Urothelium cell line (cell line): ENCODE measurements at regions not wholly inside any gene's neighbourhood (a gene's known extent, or its start where the extent isn't known, plus 50 kb on each side); places are given as distances from the start of the nearest gene placed in this dataset.

Experiments used
- DNase-seq: peaks from one replicate; pipeline ENCODE4 v3.0.0; 2011; ENCODE audit warnings: low spot score, mixed read lengths
- FAIRE-seq: peaks from 2 replicates; lab custom pipeline; 2011; peaks lifted over from hg19 to GRCh38; lab: Jason Lieb, UNC

DNA sequence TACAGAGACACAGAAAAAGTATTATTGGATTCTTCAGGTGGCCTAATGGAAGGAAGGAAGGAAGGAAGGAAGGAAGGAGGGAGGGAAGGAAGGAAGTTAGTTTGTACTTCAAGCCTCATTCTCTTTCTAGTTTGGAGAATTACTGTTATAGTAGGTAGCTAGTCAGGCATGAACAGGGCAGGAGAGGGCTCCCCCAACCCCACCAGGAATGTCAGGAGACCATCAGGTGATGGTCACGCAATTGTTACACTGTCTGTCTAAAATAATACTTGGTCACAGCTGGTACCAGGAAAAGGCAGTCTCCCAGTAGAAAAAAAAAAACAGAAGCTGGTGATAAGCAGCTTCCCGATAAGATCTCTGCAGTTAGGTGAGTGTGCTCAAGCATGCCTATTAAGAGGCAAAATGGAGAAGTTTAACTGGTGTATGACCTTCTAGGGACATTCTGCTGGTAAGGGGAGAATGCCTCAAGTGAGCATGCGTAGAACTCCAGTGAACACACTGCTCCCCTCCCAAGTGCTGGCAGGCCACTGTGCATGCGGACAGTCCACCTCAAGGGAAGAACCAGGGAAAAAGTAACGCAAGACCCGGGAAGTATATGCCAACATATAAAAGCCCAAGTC lies 358.4 kb upstream of the SOX5 start:
- no peak for DNase-seq
- no peak for FAIRE-seq

DNA sequence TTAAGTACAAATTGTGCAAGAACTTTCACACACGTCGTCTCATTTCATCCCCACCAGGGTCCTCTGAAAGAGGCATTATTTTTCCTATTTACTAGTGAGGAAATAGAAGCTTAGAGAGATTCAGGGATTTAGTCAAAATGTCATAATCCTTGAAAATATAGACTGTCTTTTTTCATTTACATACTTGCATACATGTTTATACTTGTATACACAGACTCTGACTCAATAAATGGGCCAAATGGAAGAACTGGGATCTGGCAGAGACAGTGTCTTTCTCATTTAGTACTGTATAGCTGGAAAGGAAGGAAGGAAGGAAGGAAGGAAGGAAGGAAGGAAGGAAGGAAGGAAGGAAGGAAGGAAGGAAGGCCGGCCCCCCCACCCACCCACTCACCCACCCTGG lies 357.7 kb upstream of the SOX5 start:
- no peak for FAIRE-seq

DNA sequence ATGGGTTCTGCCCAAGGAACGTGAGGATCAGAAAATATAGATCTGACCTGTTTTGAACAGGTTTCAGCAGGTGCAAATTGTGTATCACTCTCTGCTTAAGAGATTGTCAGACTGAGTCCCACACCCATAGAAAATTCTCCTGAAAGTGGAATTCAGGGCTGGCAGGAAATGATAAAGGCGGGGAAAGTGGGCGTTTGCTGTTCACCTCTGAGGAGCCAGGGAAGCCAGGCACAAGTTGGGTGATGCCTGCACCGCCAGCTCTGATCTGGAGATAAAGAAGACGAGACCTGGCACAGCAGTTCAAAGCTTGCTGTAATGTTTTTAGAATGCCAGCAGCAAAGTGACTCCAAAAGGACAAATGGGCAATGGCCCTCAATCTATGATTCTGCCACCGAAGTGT lies 356.5 kb upstream of the SOX5 start:
- DNase-seq (no peak), FAIRE-seq (no peak)

More for the DNA sequence above, 357.7 kb upstream of the SOX5 start:
- no peak for DNase-seq

DNA sequence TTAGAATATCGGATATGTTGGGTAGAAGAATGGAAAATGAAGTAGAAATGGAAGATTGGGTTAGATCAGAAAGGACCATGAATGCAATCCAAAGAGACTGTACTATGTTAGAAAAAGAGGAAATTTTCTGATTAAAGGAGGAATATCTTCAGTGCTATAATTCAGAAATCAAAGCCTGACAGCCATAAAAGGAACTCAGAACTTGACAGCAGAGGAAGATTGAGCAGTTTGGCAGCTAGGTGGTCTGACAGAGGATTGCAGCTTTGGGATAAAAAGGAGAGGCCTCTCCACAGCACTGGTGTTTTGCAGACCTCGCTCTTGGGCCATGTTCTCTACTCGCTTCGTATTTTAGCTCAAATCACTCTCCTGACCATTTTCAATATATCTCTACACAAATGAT lies 354.8 kb upstream of the SOX5 start:
- FAIRE-seq, result no peak
- no peak for DNase-seq

DNA sequence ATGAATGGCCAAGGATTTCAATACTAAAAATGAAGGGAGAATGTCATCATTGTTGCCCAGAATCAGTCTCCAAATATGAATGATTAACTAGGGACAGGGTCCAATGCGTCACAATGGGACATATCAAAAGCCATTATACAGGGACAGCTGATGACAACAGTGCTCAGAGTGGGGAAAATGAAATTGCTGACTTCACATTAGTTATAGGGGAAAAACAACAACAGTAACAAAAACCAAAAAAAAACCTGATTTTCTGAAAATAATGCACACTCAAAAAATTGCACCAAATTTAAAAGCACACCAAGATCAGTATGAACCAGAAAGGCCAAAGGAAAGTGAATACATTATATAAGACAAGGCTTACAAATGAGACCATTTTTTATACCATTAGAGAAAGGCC lies 353.2 kb upstream of the SOX5 start:
- DNase-seq (no peak), FAIRE-seq (no peak)

DNA sequence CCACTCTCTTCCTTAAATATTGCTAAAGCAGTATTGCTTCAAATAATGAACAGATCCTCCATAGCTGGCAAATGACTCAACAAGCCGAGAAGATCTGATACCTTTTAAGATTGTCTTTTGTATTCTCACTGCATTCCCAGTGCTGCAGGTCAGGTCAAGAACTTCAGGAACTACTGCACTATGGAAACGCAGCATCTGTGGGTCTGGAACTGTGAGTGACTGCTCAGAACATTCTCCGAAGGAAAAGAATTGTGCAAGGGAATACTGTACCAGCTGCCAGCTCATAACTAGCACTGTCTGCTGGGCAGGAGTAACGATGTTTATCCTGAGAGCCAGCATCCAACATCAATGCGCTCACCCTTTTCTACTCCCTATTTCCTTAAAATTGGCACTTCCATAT lies 348.0 kb upstream of the SOX5 start:
- FAIRE-seq, result no peak
- no peak for DNase-seq

DNA sequence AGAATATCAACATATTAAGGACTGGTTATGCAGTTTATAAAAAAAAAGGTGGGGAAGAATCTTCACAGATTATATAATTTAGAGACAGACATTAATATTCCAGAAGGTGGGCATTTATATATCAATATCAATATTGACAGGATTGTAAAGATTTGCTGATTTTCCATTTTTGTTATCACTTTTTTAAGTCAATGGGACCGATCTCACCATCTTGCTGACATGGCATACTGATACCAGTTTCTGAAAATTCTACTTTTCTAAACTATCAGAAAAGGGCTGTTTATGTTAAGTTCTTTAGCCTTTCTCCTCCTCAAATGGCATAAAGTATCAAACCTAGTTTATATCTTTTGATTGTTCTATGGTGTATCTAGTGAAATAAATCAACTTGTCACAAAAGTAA lies 344.1 kb upstream of the SOX5 start:
- FAIRE-seq (no peak), DNase-seq (no peak)

DNA sequence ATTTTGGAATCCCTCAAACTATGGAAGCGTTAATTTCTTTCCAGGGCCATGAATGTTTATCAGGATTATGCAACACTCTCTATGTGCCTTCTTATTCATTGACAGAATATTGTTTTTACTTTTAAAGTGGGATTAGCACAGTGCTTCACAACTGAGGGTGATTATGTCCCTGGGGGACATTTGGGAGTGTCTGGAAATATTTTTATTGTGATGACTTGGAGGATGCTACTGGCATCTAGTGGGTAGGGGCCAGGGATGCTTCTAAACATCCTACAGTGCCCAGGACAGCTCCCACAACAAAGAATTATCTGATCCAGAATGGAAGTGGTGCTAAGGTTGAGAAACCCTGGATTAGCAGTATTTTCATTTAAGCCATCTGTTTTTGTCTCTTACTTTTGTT lies 338.5 kb upstream of the SOX5 start:
- FAIRE-seq (no peak), DNase-seq (no peak)

DNA sequence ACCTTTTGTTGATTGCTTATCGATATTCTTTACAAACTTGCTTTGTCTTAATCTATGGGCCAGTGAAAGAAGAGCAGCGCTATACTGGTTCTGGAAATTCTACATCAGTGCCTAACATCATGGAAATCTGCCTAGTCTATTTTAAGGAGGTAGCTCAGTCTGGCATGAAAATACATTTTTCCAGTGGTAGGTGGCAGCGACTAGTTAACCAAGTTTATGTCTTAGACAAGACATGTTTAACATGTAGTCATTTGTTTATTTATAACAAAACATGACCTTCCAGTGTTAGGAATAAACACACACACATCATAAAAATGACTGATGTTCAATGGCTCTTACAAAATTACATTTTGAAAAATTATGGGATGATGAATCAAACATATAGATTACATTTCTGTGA lies 336.0 kb upstream of the SOX5 start:
- FAIRE-seq (no peak), DNase-seq (no peak)

DNA sequence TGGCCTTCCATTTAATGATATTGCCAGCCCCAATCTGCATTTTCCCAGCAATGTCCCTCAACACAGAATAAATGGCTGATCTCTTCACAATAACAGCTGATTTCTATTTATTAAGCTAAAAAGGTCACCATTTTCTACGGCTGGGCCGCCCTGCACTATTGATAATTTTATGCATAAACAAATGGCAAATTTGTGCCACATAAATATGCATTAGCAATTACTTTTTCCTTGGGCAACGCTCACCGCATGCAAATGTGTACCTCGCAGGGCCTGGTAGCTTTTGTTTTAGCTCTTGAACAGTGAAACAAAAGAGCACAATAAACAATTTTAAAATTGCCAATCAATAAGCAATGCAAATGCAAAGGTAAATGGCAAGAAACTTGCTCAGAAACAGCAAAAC lies 331.9 kb upstream of the SOX5 start:
- FAIRE-seq (no peak), DNase-seq (no peak)

DNA sequence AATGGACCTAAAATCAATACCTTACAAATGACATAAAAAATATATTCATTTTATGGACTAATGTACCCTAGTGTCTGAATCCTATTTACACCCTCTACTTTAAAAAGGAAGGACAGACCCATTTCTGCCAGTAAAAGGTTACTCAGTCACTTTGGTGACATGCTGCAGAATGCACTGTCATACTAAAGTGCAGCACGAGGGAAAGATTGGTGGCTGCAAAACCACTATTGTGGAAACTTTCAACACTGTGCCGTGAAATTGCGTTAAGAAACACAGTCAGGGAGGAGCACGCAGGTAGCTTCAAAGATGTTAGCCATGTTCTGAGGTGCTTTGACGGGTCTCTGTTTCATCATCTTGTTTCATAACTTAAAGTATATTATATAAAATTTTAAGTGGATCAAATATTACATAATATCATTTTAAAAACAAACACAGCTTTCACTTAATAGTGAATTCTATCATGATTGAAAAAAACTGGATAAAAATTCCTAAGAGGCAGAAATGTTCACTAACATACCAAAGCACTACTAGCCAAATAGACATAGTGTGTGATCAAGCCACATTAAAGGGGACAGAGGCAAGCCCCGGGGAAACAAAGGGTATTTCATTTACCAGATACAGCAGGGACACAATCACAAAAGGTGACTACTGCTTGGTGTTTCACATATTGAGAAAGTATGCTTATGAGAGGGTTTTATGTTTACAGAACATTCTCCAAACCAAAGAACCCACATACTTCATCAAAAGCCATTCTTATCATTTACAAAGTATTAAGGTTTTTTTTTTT lies 330.8 kb upstream of the SOX5 start:
- FAIRE-seq (no peak), DNase-seq (no peak)

DNA sequence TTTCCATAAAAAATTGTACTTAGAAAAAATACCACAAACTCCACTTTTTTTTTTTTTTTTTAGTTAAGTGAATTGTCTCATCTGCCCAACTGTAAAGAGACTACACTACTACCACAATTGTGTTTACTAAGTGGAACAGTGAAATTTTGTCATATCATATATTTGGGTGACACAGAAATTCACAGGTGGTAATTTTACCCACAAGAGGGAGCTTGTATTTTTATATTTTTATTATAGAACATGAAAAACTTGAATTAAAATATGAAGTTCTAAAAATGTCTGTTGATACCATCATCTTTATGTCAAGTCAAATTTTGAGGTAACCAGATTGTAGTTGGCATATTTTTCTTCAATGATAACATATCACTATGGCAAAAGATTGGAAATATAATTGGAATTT lies 329.4 kb upstream of the SOX5 start:
- DNase-seq (no peak), FAIRE-seq (no peak)

DNA sequence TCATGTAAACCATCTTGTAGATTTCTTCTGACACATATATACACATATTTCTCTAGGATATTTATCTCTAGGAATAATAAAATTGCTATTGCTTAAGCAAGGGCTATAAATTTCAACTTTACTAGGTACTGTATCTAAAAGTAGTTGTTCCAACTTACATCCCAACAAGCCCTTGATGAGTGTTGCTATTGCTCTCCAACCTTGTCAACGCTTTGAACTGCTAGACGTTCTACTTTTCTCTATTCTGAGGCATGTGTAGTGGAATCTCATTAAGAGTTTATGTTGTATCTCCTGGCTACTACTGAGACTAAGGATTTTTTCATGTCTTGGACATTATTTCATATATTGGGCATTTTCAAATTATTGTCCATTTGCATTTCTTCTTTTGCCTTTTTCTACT lies 321.5 kb upstream of the SOX5 start:
- DNase-seq (no peak), FAIRE-seq (no peak)

DNA sequence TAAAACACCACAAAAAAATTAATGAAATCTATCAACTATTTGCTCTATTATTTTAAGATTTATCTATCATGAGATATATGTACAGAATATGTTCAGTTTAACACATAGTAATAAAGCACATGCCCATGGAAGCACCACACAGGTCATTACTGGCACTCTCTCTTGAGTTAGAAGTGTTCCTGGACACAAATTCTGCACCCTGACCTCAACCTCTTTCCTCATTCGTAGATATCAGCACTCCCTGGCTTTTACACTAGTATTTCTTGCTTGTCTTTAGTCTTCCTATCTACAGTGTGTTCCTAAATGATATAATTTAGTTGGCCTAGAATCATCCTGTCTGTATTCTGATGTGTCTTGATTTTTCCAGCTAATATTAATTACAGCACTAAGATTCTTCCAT lies 321.0 kb upstream of the SOX5 start:
- DNase-seq, result no peak
- FAIRE-seq, result no peak

DNA sequence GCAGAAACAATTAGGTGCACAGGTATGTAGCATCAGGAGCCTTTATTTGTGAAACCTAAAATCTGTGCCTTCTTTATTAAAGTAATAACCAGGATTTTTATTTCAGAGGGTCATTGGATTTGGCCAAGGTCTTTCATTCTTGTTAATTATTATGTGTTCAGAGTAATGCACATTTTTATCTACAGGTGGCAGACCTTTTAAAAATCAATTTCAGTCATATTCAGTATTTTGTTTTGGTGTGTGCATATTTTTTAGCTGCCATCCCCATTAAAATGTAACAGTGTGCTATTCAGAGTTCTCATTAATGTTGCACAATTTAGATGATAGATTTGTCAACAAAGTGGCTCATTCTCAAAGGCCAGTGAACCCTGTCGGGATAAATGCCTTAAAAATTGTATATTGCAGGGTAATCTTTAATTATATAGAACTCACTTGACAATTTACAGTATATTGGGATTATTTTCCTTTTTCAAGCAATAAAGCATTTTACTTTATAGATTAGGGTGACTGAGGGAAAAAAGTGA lies 319.3 kb upstream of the SOX5 start:
- FAIRE-seq (no peak), DNase-seq (no peak)

DNA sequence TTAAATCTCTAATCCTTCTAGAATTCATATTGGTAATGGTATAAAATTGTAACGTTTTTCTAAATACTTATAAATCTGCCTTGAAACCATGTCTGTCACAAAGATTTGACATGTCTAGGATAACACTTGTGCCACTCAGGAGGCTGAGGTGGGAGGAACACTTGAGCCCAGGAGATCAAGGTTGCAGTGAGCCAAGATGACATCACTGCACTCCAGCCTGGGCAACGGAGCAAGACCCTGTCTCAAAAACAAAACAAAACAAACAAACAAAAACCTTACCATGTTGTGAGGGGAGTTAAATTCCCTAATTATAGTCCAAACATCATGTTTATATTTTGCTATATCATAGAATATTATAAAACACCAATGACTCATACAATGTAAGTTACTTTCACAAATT lies 317.5 kb upstream of the SOX5 start:
- DNase-seq (no peak), FAIRE-seq (no peak)

DNA sequence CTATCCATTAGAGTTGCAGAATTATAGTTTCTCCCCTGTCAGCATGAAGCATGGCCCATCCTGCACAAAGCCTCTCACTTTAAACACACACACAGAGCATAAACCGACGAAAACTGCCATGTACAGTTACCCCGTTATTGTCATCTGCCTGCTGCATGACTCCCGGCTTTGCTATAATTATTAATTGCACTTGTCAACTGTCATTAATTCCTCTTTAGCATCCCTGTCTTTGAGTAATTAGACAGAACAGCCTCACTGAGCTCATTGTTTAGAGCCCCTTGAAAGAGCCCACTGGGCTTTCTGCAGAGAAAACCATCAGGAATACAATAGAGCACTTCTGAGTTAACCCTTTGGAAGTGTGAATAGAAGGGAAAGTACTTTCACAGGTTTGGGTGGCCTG lies 307.2 kb upstream of the SOX5 start:
- FAIRE-seq (no peak), DNase-seq (no peak)

DNA sequence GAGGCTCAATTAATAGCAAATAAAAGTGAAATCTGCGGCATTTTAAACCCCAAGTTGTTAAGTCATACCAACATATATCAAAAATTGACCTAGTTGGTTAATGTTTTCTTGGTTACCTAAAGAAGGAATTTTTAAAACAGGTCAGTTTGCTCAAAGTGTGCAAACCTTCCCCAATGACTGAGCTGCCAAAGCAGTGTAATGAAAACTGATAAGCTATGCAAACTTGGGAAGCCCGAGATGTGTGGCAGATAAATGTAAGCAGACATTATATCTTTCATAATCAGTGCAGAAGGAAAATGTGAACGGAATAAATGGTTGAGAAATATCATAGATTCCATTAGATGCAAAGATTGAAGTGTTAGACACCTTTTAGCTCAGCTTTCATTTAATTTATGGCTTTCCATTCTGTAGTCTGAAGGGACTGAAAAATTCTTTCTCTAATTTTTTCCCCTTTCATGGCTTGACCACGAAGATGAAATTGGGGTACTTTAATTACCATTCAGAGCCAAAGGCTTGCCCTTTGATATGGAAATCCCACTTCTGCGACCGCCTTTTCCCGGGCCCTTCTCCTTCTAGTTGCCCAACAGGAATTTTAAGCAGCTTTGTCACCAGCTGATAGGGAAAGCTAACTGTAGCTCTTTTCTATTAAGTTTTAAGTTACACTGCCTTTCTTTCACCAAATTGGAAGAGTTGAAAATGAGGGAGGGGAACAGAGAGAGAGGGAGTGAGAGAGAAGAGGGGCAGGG lies 306.6 kb upstream of the SOX5 start:
- no peak for FAIRE-seq
- DNase-seq, result no peak

DNA sequence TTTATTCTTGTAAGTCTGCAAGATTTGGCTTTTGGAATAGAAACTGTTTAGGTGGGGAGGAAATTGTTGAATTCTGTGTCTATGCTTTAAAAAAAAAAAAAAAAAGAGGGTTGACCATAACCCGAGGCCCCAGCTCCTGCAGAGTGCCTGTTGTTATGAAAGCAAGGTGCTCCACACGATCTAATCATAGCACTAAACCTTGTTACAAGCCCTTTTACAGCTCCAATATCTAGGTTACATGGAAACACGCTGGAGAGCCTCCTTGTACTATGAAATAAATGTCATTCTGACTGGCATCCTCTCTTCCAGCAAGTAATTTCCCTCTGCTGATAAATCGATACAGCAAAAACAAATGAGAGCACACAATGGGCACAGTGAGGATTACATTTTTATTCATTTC lies 303.1 kb upstream of the SOX5 start:
- no peak for FAIRE-seq
- no peak for DNase-seq

DNA sequence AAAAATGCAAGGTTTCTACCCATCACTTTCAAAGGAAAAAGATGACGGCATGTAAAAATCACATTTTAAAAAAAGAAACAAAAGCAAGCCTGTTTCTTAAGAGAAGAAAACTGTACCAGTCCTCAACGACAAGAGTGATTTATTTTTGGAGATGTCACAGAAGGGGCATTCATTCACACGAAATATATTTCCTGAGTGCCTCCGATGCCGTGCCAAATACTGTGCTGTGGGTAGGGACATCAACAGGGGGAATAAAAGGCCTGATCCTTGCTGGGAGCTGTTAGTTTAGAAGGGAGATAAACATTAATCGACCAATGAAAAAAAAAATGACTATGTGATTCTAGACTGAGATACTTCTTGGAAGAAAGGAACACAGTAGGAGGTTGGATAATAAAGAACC lies 297.5 kb upstream of the SOX5 start:
- FAIRE-seq (no peak), DNase-seq (no peak)

DNA sequence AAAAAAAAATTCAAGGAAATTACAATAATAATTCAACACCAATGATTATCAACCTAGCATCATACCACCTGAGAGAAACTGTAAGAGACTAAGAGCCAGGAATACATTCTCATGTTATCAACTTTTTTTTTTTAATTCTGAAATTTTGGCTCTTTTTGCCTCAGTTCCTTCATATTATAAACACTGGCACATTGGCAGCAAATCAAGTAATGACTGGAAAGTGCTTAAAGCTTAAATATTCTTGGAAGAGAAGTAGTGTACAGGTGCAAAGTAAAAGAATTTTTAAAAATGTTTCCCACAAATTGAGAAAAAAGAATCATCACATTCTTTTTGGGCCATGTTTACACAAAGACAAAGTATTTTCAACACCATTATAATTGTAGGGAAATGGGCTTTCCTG lies 296.9 kb upstream of the SOX5 start:
- DNase-seq, result no peak
- FAIRE-seq, result no peak

DNA sequence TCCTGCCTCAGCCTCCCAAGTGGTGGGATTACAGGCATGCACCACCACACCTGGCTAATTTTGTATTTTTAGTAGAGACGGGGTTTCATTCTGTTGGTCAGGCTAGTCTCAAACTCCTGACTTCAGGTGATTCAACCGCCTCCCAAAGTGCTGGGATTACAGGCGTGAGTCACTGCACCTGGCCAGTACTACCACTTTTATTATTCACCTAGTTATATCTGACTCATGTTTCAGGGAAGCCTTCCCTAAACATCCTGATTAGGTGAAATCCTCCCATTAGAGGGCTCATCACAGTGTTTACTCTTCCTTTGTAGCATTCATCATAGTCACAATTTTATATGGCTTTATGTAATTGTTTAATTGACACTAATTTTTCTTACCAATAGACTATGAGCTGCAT lies 295.3 kb upstream of the SOX5 start:
- FAIRE-seq, result no peak
- peak; percentile 17 for DNase-seq
